Fibroblast of lung (primary cell): ENCODE measurements at regions not wholly inside any gene's neighbourhood (a gene's known extent, or its start where the extent isn't known, plus 50 kb on each side); places are given as distances from the start of the nearest gene placed in this dataset.
"Not testable (repeated sequence)": the region's sequence is repeated elsewhere in the genome, so short reads cannot be mapped to it uniquely, and the experiment has no call there.

Experiments
- DNase-seq, 2 donors: peaks; one replicate each; pipeline versions ENCODE4 v3.0.0 to v3.0.0-alpha.2; 2010; ENCODE audit warnings: low read depth in 2 of 2
- H2AFZ ChIP-seq: 2 replicates; pipeline ENCODE4 v1.5.1; 2012; ENCODE audit warnings: low read length, control low read depth, inconsistent platforms
- H3K27ac ChIP-seq: 2 replicates; pipeline ENCODE4 v1.5.1; 2011; ENCODE audit warnings: low read length, control low read depth; ENCODE audit not compliant: insufficient read depth
- H3K27me3 ChIP-seq: 2 replicates; pipeline ENCODE4 v1.5.1; 2011; ENCODE audit warnings: mild to moderate bottlenecking, low read length; ENCODE audit not compliant: control insufficient read depth, insufficient read depth
- H3K36me3 ChIP-seq: 2 replicates; pipeline ENCODE4 v1.5.1; 2011; ENCODE audit warnings: low read length; ENCODE audit not compliant: control insufficient read depth, insufficient read depth
- H3K4me1 ChIP-seq: 2 replicates; pipeline ENCODE4 v1.5.1; 2011; ENCODE audit warnings: low read length; ENCODE audit not compliant: control insufficient read depth, insufficient read depth; ENCODE audit errors: extremely low read depth
- H3K4me2 ChIP-seq: 2 replicates; pipeline ENCODE4 v1.5.1; 2011; ENCODE audit warnings: low read length, control low read depth; ENCODE audit not compliant: insufficient read depth; ENCODE audit errors: extremely low read depth
- H3K4me3 ChIP-seq, 4 experiments: fragments of 200-600 bp in 1 of 4; sonication (generic) in 1 of 4; replicated peaks in 1 of 4; 2 replicates each; pipeline ENCODE4 v1.5.1; 2011 to 2016; ENCODE audit warnings: low read length in 4 of 4, low read depth in 3 of 4, mild to moderate bottlenecking in 3 of 4, control low read depth in 2 of 4, inconsistent platforms in 1 of 4, mixed read lengths in 1 of 4; ENCODE audit not compliant: insufficient read depth in 1 of 4; ENCODE audit errors: control extremely low read depth in 1 of 4
- H3K79me2 ChIP-seq: 2 replicates; pipeline ENCODE4 v1.5.1; 2012; ENCODE audit warnings: mild to moderate bottlenecking, low read length, inconsistent platforms; ENCODE audit not compliant: control insufficient read depth, insufficient read depth
- H3K9ac ChIP-seq: 2 replicates; pipeline ENCODE4 v1.5.1; 2011; ENCODE audit warnings: mild to moderate bottlenecking, low read length, control low read depth; ENCODE audit not compliant: insufficient read depth
- H3K9me3 ChIP-seq: 2 replicates; pipeline ENCODE4 v1.5.1; 2012; ENCODE audit warnings: low read depth, low read length; ENCODE audit not compliant: control insufficient read depth, insufficient read depth
- H4K20me1 ChIP-seq: 2 replicates; pipeline ENCODE4 v1.5.1; 2011; ENCODE audit warnings: low read length; ENCODE audit not compliant: control insufficient read depth, insufficient read depth; ENCODE audit errors: extremely low read depth
- CTCF ChIP-seq, 2 donors: IDR thresholded peaks in 1 of 2; conservative IDR thresholded peaks in 1 of 2; 1 replicate in 1 of 2; 2 replicates in 1 of 2; pipeline ENCODE4 v1.5.1; 2011 to 2012; ENCODE audit warnings: low read length in 2 of 2, control low read depth in 1 of 2, inconsistent platforms in 1 of 2, low read depth in 1 of 2, mild to moderate bottlenecking in 1 of 2
- EZH2 ChIP-seq: IDR thresholded peaks from 2 replicates; pipeline ENCODE4 v1.5.1; 2012; ENCODE audit warnings: low read length, control low read depth, mild to moderate bottlenecking; ENCODE audit errors: missing control alignments

GRCh38 chr15:25989327-25989726, 126.2 kb upstream of the ATP10A start:
- no peak for DNase-seq
- H3K9ac ChIP-seq = no peak overlapping the region
- no peaks in the 10 kb centered on the region for H3K4me1 ChIP-seq
- TF ChIP-seq CTCF (conservative IDR thresholded peaks at IDR 0.05 in 1 of 2, IDR thresholded peaks at IDR 0.05 in 1 of 2; ENCODE audit: low read depth in 1 of 2, low read length in 2 of 2) (no peak), EZH2 (no peak)
- H3K4me3 ChIP-seq = no peak overlapping the region
- H3K79me2 ChIP-seq = no peaks in the 10 kb centered on the region
- no peaks in the 10 kb centered on the region for H3K9me3 ChIP-seq
- H4K20me1 ChIP-seq = no peaks in the 10 kb centered on the region
- no peak overlapping the region for H2AFZ ChIP-seq
- no peak overlapping the region for H3K4me2 ChIP-seq
- no peaks in the 10 kb centered on the region for H3K36me3 ChIP-seq
- H3K27me3 ChIP-seq = no peaks in the 10 kb centered on the region
- H3K27ac ChIP-seq = no peak overlapping the region

DNA sequence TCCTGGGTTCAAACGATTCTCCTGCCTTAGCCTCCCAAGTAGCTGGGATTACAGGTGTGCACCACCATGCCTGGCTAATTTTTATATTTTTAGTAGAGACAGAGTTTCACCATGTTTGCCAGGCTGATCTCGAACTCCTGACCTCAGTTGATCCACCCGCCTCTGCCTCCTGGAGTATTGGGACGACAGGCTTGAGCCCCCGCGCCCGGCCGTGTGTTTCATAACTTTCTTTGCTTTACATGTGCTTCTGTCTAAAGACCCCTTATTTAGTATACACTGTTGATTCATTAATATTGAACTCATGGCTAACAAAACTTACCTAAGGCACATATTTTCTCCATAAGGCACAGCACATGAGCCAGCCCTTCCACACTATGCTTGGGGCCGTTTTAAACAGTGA, 125.6 kb upstream of the ATP10A start:
- not testable (repeated sequence) for H3K79me2 ChIP-seq, H3K36me3 ChIP-seq, H2AFZ ChIP-seq, H3K9ac ChIP-seq, H3K27ac ChIP-seq, H3K4me1 ChIP-seq, H3K4me3 ChIP-seq, DNase-seq, H3K9me3 ChIP-seq, H4K20me1 ChIP-seq, H3K4me2 ChIP-seq, H3K27me3 ChIP-seq

GRCh38 chr15:25987638-25988037, 124.5 kb upstream of the ATP10A start:
- no peaks in the 10 kb centered on the region for H3K4me1 ChIP-seq
- H3K4me2 ChIP-seq = no peak overlapping the region
- H3K27ac ChIP-seq = no peak overlapping the region
- no peaks in the 10 kb centered on the region for H3K9me3 ChIP-seq
- H3K4me3 ChIP-seq = no peak overlapping the region
- no peak for DNase-seq
- no peak overlapping the region for H2AFZ ChIP-seq
- H3K27me3 ChIP-seq = no peaks in the 10 kb centered on the region
- H3K36me3 ChIP-seq = no peaks in the 10 kb centered on the region
- no peak overlapping the region for H3K9ac ChIP-seq
- H4K20me1 ChIP-seq = no peaks in the 10 kb centered on the region
- TF ChIP-seq CTCF (conservative IDR thresholded peaks at IDR 0.05 in 1 of 2, IDR thresholded peaks at IDR 0.05 in 1 of 2; ENCODE audit: low read depth in 1 of 2, low read length in 2 of 2) (no peak), EZH2 (no peak)
- H3K79me2 ChIP-seq = no peaks in the 10 kb centered on the region

GRCh38 chr15:25985165-25985564, 122.0 kb upstream of the ATP10A start:
- no peaks in the 10 kb centered on the region for H3K79me2 ChIP-seq
- no peak overlapping the region for H3K9ac ChIP-seq
- H3K4me1 ChIP-seq = no peaks in the 10 kb centered on the region
- no peak overlapping the region for H2AFZ ChIP-seq
- H4K20me1 ChIP-seq = no peaks in the 10 kb centered on the region
- no peak for TF ChIP-seq CTCF (conservative IDR thresholded peaks at IDR 0.05 in 1 of 2, IDR thresholded peaks at IDR 0.05 in 1 of 2; ENCODE audit: low read depth in 1 of 2, low read length in 2 of 2)
- TF ChIP-seq EZH2 = no peak
- H3K27ac ChIP-seq = no peak overlapping the region
- H3K27me3 ChIP-seq = no peaks in the 10 kb centered on the region
- no peaks in the 10 kb centered on the region for H3K9me3 ChIP-seq
- no peak overlapping the region for H3K4me2 ChIP-seq
- no peaks in the 10 kb centered on the region for H3K36me3 ChIP-seq
- H3K4me3 ChIP-seq = no peak overlapping the region
- DNase-seq = no peak
